ENCODE measurements at regions not wholly inside any gene's neighbourhood (a gene's known extent, or its start where the extent isn't known, plus 50 kb on each side); places are given as distances from the start of the nearest gene placed in this dataset.

DNA sequence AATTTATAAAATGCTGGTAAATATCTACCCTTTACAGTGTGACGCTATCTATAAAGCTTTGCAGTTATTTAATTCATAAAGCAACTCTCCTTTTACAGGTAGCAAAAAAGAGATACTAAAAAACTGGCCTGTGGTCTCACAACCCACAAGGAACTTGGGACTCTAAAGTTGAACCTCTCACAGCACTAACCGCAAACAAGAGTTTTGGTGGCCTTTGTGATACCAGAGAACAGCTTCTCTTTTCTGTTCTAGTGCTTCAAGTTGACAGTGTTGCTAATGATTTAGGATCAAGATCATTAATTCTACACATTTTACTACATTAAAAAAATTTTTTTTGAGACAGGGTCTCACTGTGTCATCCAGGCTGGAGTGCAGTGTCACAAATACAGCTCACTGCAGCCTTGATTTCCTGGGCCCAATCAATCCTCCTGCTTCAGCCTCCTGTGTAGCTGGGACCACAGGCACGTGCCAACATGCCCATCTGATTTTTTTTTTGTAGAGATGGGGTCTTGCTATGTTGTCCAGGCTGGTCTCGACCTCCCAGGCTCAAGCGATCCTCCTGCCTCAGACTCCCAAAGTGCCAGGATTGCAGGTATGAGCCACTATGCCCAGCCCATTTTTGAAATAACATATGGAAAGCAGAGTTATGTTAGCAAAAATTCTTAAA is 56.0 kb upstream of the ST8SIA6 start:
- no peak for DNase-seq (ENCODE audit: low read depth, low spot score)
- in situ Hi-C loops (cut with HindIII; ENCODE audit: low sequenced_read_pairs): no loop called here
- H3K4me3 ChIP-seq (ENCODE audit: low read depth, low read length): no peak overlapping the region
- TF ChIP-seq, protein P1, sequence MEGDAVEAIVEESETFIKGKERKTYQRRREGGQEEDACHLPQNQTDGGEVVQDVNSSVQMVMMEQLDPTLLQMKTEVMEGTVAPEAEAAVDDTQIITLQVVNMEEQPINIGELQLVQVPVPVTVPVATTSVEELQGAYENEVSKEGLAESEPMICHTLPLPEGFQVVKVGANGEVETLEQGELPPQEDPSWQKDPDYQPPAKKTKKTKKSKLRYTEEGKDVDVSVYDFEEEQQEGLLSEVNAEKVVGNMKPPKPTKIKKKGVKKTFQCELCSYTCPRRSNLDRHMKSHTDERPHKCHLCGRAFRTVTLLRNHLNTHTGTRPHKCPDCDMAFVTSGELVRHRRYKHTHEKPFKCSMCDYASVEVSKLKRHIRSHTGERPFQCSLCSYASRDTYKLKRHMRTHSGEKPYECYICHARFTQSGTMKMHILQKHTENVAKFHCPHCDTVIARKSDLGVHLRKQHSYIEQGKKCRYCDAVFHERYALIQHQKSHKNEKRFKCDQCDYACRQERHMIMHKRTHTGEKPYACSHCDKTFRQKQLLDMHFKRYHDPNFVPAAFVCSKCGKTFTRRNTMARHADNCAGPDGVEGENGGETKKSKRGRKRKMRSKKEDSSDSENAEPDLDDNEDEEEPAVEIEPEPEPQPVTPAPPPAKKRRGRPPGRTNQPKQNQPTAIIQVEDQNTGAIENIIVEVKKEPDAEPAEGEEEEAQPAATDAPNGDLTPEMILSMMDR (IDR thresholded peaks at IDR 0.05; ENCODE audit: low read depth, low read length): no peak

- no peak overlapping the region for H3K4me3 ChIP-seq (ENCODE audit: low read depth, low read length)
- no peak for DNase-seq (ENCODE audit: low read depth, low spot score)
- in situ Hi-C loops (cut with HindIII; ENCODE audit: low sequenced_read_pairs): no loop called here
- TF ChIP-seq, protein P1 (IDR thresholded peaks at IDR 0.05; ENCODE audit: low read depth, low read length): no peak
These were observed 53.1 kb upstream of the ST8SIA6 start for GRCh38 chr10:17507538-17507937.

DNA sequence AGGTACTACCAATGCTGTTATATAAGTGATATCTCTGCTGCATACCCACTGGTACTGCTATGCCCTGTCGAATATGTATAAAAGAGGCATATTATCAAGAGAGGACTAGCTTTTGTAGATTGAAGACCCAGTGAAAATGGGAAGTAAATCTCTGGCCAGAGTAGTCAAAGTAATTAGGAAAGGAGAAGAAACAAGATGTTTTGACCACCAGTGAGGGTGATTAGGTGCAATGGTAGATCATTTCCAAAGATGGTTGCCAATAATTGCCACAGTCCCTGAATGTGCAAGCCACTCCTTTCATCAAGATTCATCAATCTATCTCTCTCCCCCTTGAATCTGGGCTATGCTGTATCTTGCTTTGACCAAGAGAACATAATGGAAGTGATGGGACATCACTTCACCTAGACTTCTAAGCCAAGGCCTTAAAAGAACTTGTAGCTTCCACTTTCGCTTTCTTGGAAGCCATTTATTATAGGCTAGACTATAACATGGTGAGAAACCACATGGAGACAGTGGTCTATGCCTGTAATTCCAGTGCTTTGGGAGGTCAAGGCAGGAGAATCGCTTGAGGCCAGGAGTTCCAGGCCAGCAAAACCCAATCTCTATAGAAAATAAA is 52.6 kb upstream of the ST8SIA6 start:
- DNase-seq (ENCODE audit: low read depth, low spot score): no peak
- H3K4me3 ChIP-seq (ENCODE audit: low read depth, low read length): no peak overlapping the region
- in situ Hi-C loops (cut with HindIII; ENCODE audit: low sequenced_read_pairs): no loop called here
- TF ChIP-seq, protein P1 (IDR thresholded peaks at IDR 0.05; ENCODE audit: low read depth, low read length): no peak

DNA sequence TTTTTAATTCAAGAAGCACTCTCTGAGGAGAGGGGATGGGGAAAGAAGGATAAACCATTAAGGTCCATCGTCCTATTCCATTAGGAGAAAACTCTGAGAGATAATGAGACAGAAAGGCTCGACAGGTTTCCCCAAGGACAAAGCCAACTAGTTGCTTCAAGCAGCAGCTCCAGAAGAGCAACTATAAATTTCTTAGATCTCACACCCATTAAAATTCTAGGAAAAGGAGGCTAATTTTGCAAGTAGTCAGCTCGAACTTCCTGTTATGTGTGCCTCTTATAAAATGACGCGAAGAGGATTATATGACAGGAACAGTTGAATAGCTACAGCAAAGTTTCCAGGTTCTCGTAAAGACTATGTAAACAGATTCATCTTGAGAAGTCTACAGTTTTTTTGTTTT is 52.0 kb upstream of the ST8SIA6 start:
- DNase-seq (ENCODE audit: low read depth, low spot score): no peak
- TF ChIP-seq, protein P1 (IDR thresholded peaks at IDR 0.05; ENCODE audit: low read depth, low read length): no peak
- H3K4me3 ChIP-seq (ENCODE audit: low read depth, low read length): no peak overlapping the region
- in situ Hi-C loops (cut with HindIII; ENCODE audit: low sequenced_read_pairs): no loop called here

DNA sequence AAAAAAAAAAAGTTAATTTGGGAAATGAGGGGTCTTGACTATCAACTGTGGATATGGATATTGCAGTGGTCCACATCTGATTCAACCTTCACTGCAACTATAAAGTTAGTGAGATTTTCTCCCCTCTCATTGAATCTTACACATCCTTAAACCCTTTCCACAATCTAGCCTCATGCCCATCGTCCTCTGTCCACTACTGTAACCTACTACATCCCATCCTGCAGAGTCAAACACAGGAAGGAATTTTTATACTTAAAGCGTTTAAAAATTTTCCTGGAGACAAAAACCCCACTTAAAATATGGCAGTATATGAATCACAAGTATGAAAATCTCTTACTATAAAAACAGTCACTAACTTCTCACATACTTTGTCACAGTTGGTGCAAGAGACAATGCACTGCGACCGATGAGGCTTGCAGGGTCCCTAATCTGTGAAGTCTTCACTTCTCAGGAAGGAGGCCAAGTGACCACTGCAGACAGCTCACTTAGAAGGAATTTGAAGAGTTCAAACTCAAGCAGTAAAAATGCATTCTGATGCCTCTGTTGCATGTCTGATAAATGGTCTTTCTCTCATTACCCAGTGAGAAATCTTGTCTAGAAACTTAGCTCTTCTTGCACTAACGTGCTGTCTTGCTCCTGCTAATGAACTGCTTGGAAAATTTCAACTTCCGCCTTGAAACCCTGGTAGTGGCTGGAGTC is 50.3 kb upstream of the ST8SIA6 start:
- TF ChIP-seq, protein P1 (IDR thresholded peaks at IDR 0.05; ENCODE audit: low read depth, low read length): no peak
- peak; percentile 70 for DNase-seq (ENCODE audit: low read depth, low spot score)
- no peak overlapping the region for H3K4me3 ChIP-seq (ENCODE audit: low read depth, low read length)
- in situ Hi-C loops (cut with HindIII; ENCODE audit: low sequenced_read_pairs): no loop called here
